Fibroblast of villous mesenchyme (primary cell): ENCODE measurements at regions not wholly inside any gene's neighbourhood (a gene's known extent, or its start where the extent isn't known, plus 50 kb on each side); places are given as distances from the start of the nearest gene placed in this dataset.
"Not testable (repeated sequence)": the region's sequence is repeated elsewhere in the genome, so short reads cannot be mapped to it uniquely, and the experiment has no call there.

ENCODE experiments used
- DNase-seq: peaks from one replicate; pipeline ENCODE4 v3.0.0-alpha.2; 2010; ENCODE audit warnings: low read depth
- H3K4me3 ChIP-seq: 2 replicates; pipeline ENCODE4 v1.5.1; 2011; ENCODE audit warnings: low read depth, mild to moderate bottlenecking, low read length
- CTCF ChIP-seq: IDR thresholded peaks from 2 replicates; pipeline ENCODE4 v1.5.1; 2012; ENCODE audit warnings: low read depth, mild to moderate bottlenecking, low read length; ENCODE audit not compliant: insufficient read depth

- TF ChIP-seq CTCF = no peak
- DNase-seq = peak; percentile 25
- H3K4me3 ChIP-seq = no peak overlapping the region
Observed at GRCh38 chr20:40900666-40901215, 127.9 kb upstream of the TOP1 start.

- TF ChIP-seq CTCF = no peak
Observed at GRCh38 chr20:40902661-40903060, 126.0 kb upstream of the TOP1 start.

GRCh38 chr20:40908309-40908708, 120.3 kb upstream of the TOP1 start:
- DNase-seq = no peak
- TF ChIP-seq CTCF = no peak
- H3K4me3 ChIP-seq = no peak overlapping the region

More at GRCh38 chr20:40902661-40903060, 126.0 kb upstream of the TOP1 start:
- no peak for DNase-seq
- no peak overlapping the region for H3K4me3 ChIP-seq

- not testable (repeated sequence) for DNase-seq, H3K4me3 ChIP-seq
Observed at GRCh38 chr20:40909489-40909888, 119.1 kb upstream of the TOP1 start.

GRCh38 chr20:40910436-40910835, 118.2 kb upstream of the TOP1 start:
- not testable (repeated sequence) for H3K4me3 ChIP-seq, DNase-seq

- not testable (repeated sequence) for H3K4me3 ChIP-seq, DNase-seq
Observed at GRCh38 chr20:40911152-40911551, 117.5 kb upstream of the TOP1 start.

- no peak for TF ChIP-seq CTCF
- no peak overlapping the region for H3K4me3 ChIP-seq
- DNase-seq = no peak
Observed at GRCh38 chr20:40913224-40914185, 115.1 kb upstream of the TOP1 start.

GRCh38 chr20:40915756-40916155, 112.9 kb upstream of the TOP1 start:
- TF ChIP-seq CTCF = no peak
- DNase-seq = no peak
- H3K4me3 ChIP-seq = no peak overlapping the region
